ENCODE measurements at regions not wholly inside any gene's neighbourhood (a gene's known extent, or its start where the extent isn't known, plus 50 kb on each side); places are given as distances from the start of the nearest gene placed in this dataset.
A peak's percentile ranks its signal among the peaks of the same experiment; 100 is the strongest.

- TF ChIP-seq POLR2A (IDR thresholded peaks at IDR 0.05): no peak
- TF ChIP-seq, protein P1, sequence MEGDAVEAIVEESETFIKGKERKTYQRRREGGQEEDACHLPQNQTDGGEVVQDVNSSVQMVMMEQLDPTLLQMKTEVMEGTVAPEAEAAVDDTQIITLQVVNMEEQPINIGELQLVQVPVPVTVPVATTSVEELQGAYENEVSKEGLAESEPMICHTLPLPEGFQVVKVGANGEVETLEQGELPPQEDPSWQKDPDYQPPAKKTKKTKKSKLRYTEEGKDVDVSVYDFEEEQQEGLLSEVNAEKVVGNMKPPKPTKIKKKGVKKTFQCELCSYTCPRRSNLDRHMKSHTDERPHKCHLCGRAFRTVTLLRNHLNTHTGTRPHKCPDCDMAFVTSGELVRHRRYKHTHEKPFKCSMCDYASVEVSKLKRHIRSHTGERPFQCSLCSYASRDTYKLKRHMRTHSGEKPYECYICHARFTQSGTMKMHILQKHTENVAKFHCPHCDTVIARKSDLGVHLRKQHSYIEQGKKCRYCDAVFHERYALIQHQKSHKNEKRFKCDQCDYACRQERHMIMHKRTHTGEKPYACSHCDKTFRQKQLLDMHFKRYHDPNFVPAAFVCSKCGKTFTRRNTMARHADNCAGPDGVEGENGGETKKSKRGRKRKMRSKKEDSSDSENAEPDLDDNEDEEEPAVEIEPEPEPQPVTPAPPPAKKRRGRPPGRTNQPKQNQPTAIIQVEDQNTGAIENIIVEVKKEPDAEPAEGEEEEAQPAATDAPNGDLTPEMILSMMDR (IDR thresholded peaks at IDR 0.05): peak; percentile 54 to 63 (median 62)
Observed at GRCh38 chr13:50085063-50085462, 69.8 kb downstream of the KCNRG start.
